Tibial nerve (tissue), 4 donors: ENCODE measurements at regions not wholly inside any gene's neighbourhood (a gene's known extent, or its start where the extent isn't known, plus 50 kb on each side); places are given as distances from the start of the nearest gene placed in this dataset.

ENCODE experiments used
- CTCF ChIP-seq, 5 experiments: fragments of 200-600 bp in 3 of 5; fragments of 450-650 bp in 2 of 5; sonication (generic) in 3 of 5; IDR thresholded peaks; one replicate each; pipeline ENCODE4 v1.5.1; 2016 to 2019; ENCODE audit warnings: antibody characterized with exemption in 5 of 5, mild to moderate bottlenecking in 3 of 5, moderate library complexity in 2 of 5
- EP300 ChIP-seq, 2 donors: sonication (generic); formaldehyde crosslinking; IDR thresholded peaks; one replicate each; pipeline ENCODE4 v1.6.1; 2017; ENCODE audit warnings: antibody characterized with exemption in 2 of 2, mild to moderate bottlenecking in 1 of 2
- POLR2A ChIP-seq, 2 donors: fragments of 450-650 bp; IDR thresholded peaks; one replicate each; pipeline ENCODE4 v1.6.1; 2017; ENCODE audit warnings: antibody characterized with exemption in 2 of 2, mild to moderate bottlenecking in 2 of 2, moderate library complexity in 2 of 2

DNA sequence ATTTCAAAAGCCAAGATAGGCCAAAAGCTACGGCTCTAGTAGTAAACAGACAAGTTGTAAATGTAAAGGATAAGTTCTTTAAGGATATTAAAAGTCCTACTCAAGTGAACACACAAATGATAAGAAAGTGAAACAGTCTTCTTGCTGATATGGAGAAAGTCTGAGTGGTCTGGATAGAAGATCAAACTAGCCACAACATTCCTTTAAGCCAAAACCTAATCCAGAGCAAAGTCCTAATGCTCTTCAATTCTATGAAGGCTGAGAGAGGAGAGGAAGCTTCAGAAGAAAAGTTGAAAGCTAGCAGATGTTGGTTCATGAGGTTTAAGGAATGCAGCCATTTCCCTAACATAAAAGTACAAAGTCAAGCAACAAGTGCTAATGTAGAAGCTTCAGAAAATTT is 111.7 kb upstream of the ZEB2 start:
- TF ChIP-seq CTCF (IDR thresholded peaks at IDR 0.05), result no peak
- no peak for TF ChIP-seq POLR2A (IDR thresholded peaks at IDR 0.05)
- no peak for TF ChIP-seq EP300 (IDR thresholded peaks at IDR 0.05)
